ENCODE measurements at regions not wholly inside any gene's neighbourhood (a gene's known extent, or its start where the extent isn't known, plus 50 kb on each side); places are given as distances from the start of the nearest gene placed in this dataset.

- no peak overlapping the region for H3K4me3 ChIP-seq (ENCODE audit: low read depth, low read length)
- no peak for TF ChIP-seq CTCF (IDR thresholded peaks at IDR 0.05; ENCODE audit: low read depth, low read length, missing control alignments)
- no peak for DNase-seq (ENCODE audit: low read depth)
Measured at GRCh38 chr7:119685906-119686305, 587.1 kb upstream of the KCND2 start.

GRCh38 chr7:119688831-119689230, 584.1 kb upstream of the KCND2 start:
- DNase-seq (ENCODE audit: low read depth), result no peak
- TF ChIP-seq CTCF (IDR thresholded peaks at IDR 0.05; ENCODE audit: low read depth, low read length, missing control alignments), result no peak
- H3K4me3 ChIP-seq (ENCODE audit: low read depth, low read length), result no peak overlapping the region

- no peak for TF ChIP-seq CTCF (IDR thresholded peaks at IDR 0.05; ENCODE audit: low read depth, low read length, missing control alignments)
- DNase-seq (ENCODE audit: low read depth), result no peak
- H3K4me3 ChIP-seq (ENCODE audit: low read depth, low read length), result no peak overlapping the region
Measured at GRCh38 chr7:119692541-119692940, 580.4 kb upstream of the KCND2 start.

GRCh38 chr7:119694506-119694905, 578.5 kb upstream of the KCND2 start:
- H3K4me3 ChIP-seq (ENCODE audit: low read depth, low read length), result no peak overlapping the region

GRCh38 chr7:119696336-119696735, 576.6 kb upstream of the KCND2 start:
- no peak overlapping the region for H3K4me3 ChIP-seq (ENCODE audit: low read depth, low read length)
- no peak for DNase-seq (ENCODE audit: low read depth)
- TF ChIP-seq CTCF (IDR thresholded peaks at IDR 0.05; ENCODE audit: low read depth, low read length, missing control alignments), result no peak

More at GRCh38 chr7:119694506-119694905, 578.5 kb upstream of the KCND2 start:
- TF ChIP-seq CTCF (IDR thresholded peaks at IDR 0.05; ENCODE audit: low read depth, low read length, missing control alignments), result no peak
- DNase-seq (ENCODE audit: low read depth), result no peak

GRCh38 chr7:119703895-119704294, 569.1 kb upstream of the KCND2 start:
- H3K4me3 ChIP-seq (ENCODE audit: low read depth, low read length), result no peak overlapping the region
- TF ChIP-seq CTCF (IDR thresholded peaks at IDR 0.05; ENCODE audit: low read depth, low read length, missing control alignments), result no peak
- no peak for DNase-seq (ENCODE audit: low read depth)

- no peak for DNase-seq (ENCODE audit: low read depth)
- TF ChIP-seq CTCF (IDR thresholded peaks at IDR 0.05; ENCODE audit: low read depth, low read length, missing control alignments), result no peak
- H3K4me3 ChIP-seq (ENCODE audit: low read depth, low read length), result no peak overlapping the region
Measured at GRCh38 chr7:119706608-119707007, 566.4 kb upstream of the KCND2 start.

Measured in GM12864 (cell line).